C4-2B (cell line): ENCODE measurements at regions not wholly inside any gene's neighbourhood (a gene's known extent, or its start where the extent isn't known, plus 50 kb on each side); places are given as distances from the start of the nearest gene placed in this dataset.

Experiments used
- H3K27ac ChIP-seq: fragments of 450-650 bp; 2 replicates; pipeline ENCODE4 v1.5.1; 2017
- CTCF ChIP-seq: fragments of 450-650 bp; conservative IDR thresholded peaks from 2 replicates; pipeline ENCODE4 v1.5.1; 2017; ENCODE audit warnings: mild to moderate bottlenecking
- ZFX ChIP-seq: fragments of 450-650 bp; IDR thresholded peaks from 2 replicates; pipeline ENCODE4 v1.6.1; 2017

GRCh38 chr13:74629985-74630384, 495.8 kb upstream of the KLF12 start:
- H3K27ac ChIP-seq: no peak overlapping the region
- no peak for TF ChIP-seq CTCF
- no peak for TF ChIP-seq ZFX

GRCh38 chr13:74625541-74625940, 491.3 kb upstream of the KLF12 start:
- H3K27ac ChIP-seq: no peak overlapping the region
- TF ChIP-seq ZFX (no peak), CTCF (no peak)

GRCh38 chr13:74623761-74624160, 489.6 kb upstream of the KLF12 start:
- no peak for TF ChIP-seq ZFX
- TF ChIP-seq CTCF: no peak
- no peak overlapping the region for H3K27ac ChIP-seq

- no peak overlapping the region for H3K27ac ChIP-seq
- TF ChIP-seq ZFX: no peak
- TF ChIP-seq CTCF: no peak
These were observed 488.1 kb upstream of the KLF12 start for GRCh38 chr13:74622284-74622683.

GRCh38 chr13:74620711-74621110, 486.5 kb upstream of the KLF12 start:
- TF ChIP-seq ZFX (no peak), CTCF (no peak)
- no peak overlapping the region for H3K27ac ChIP-seq

- no peak for TF ChIP-seq CTCF
- H3K27ac ChIP-seq: no peak overlapping the region
These were observed 486.1 kb upstream of the KLF12 start for GRCh38 chr13:74620308-74620707.

GRCh38 chr13:74597526-74597925, 463.3 kb upstream of the KLF12 start:
- H3K27ac ChIP-seq: no peak overlapping the region
- TF ChIP-seq CTCF (no peak), ZFX (no peak)
